Tibial nerve (tissue), 4 donors: ENCODE measurements at regions not wholly inside any gene's neighbourhood (a gene's known extent, or its start where the extent isn't known, plus 50 kb on each side); places are given as distances from the start of the nearest gene placed in this dataset.

Source experiments
- CTCF ChIP-seq, 5 experiments: fragments of 200-600 bp in 3 of 5; fragments of 450-650 bp in 2 of 5; sonication (generic) in 3 of 5; IDR thresholded peaks; one replicate each; pipeline ENCODE4 v1.5.1; 2016 to 2019; ENCODE audit warnings: antibody characterized with exemption in 5 of 5, mild to moderate bottlenecking in 3 of 5, moderate library complexity in 2 of 5
- EP300 ChIP-seq, 2 donors: sonication (generic); formaldehyde crosslinking; IDR thresholded peaks; one replicate each; pipeline ENCODE4 v1.6.1; 2017; ENCODE audit warnings: antibody characterized with exemption in 2 of 2, mild to moderate bottlenecking in 1 of 2
- POLR2A ChIP-seq, 2 donors: fragments of 450-650 bp; IDR thresholded peaks; one replicate each; pipeline ENCODE4 v1.6.1; 2017; ENCODE audit warnings: antibody characterized with exemption in 2 of 2, mild to moderate bottlenecking in 2 of 2, moderate library complexity in 2 of 2

- TF ChIP-seq CTCF (IDR thresholded peaks at IDR 0.05) (no peak), POLR2A (IDR thresholded peaks at IDR 0.05) (no peak), EP300 (IDR thresholded peaks at IDR 0.05) (no peak)
Observed at GRCh38 chr9:1647776-1648175, 367.4 kb upstream of the SMARCA2 start.
